T-helper 9 cell (primary cell): ENCODE measurements at regions not wholly inside any gene's neighbourhood (a gene's known extent, or its start where the extent isn't known, plus 50 kb on each side); places are given as distances from the start of the nearest gene placed in this dataset.
"Not testable (repeated sequence)": the region's sequence is repeated elsewhere in the genome, so short reads cannot be mapped to it uniquely, and the experiment has no call there.

Source experiments
- DNase-seq: peaks from one replicate; pipeline ENCODE4 v3.0.0-alpha.2; 2020

- not testable (repeated sequence) for DNase-seq
Measured at GRCh38 chr21:5975719-5976118, 4545.7 kb upstream of the TPTE start.

GRCh38 chr21:5997586-5997985 is 4523.8 kb upstream of the TPTE start:
- not testable (repeated sequence) for DNase-seq

- not testable (repeated sequence) for DNase-seq
Measured at GRCh38 chr21:6015422-6016057, 4505.8 kb upstream of the TPTE start.

GRCh38 chr21:6020460-6020859 is 4500.9 kb upstream of the TPTE start:
- DNase-seq = not testable (repeated sequence)

- not testable (repeated sequence) for DNase-seq
Measured at GRCh38 chr21:6020953-6021716, 4500.2 kb upstream of the TPTE start.

- DNase-seq = not testable (repeated sequence)
Measured at GRCh38 chr21:6021717-6022270, 4499.6 kb upstream of the TPTE start.

GRCh38 chr21:6023331-6023730 is 4498.1 kb upstream of the TPTE start:
- not testable (repeated sequence) for DNase-seq

GRCh38 chr21:6025139-6025538 is 4496.2 kb upstream of the TPTE start:
- not testable (repeated sequence) for DNase-seq

GRCh38 chr21:6027497-6027896 is 4493.9 kb upstream of the TPTE start:
- DNase-seq = not testable (repeated sequence)

- DNase-seq = not testable (repeated sequence)
Measured at GRCh38 chr21:6034124-6034678, 4487.2 kb upstream of the TPTE start.

- not testable (repeated sequence) for DNase-seq
Measured at GRCh38 chr21:6034820-6035473, 4486.4 kb upstream of the TPTE start.

- DNase-seq = not testable (repeated sequence)
Measured at GRCh38 chr21:6035474-6036155, 4485.8 kb upstream of the TPTE start.

GRCh38 chr21:6039224-6039623 is 4482.2 kb upstream of the TPTE start:
- not testable (repeated sequence) for DNase-seq

GRCh38 chr21:6040095-6040494 is 4481.3 kb upstream of the TPTE start:
- not testable (repeated sequence) for DNase-seq

- not testable (repeated sequence) for DNase-seq
Measured at GRCh38 chr21:6043430-6044275, 4477.7 kb upstream of the TPTE start.

- not testable (repeated sequence) for DNase-seq
Measured at GRCh38 chr21:6044695-6045094, 4476.7 kb upstream of the TPTE start.

GRCh38 chr21:6049930-6050329 is 4471.5 kb upstream of the TPTE start:
- DNase-seq = not testable (repeated sequence)

- DNase-seq = not testable (repeated sequence)
Measured at GRCh38 chr21:6052109-6052508, 4469.3 kb upstream of the TPTE start.

- not testable (repeated sequence) for DNase-seq
Measured at GRCh38 chr21:6053145-6053544, 4468.2 kb upstream of the TPTE start.

- not testable (repeated sequence) for DNase-seq
Measured at GRCh38 chr21:6058997-6059396, 4462.4 kb upstream of the TPTE start.

- not testable (repeated sequence) for DNase-seq
Measured at GRCh38 chr21:6060054-6060681, 4461.2 kb upstream of the TPTE start.
